Skeletal muscle tissue (tissue), 3 donors: ENCODE measurements at regions not wholly inside any gene's neighbourhood (a gene's known extent, or its start where the extent isn't known, plus 50 kb on each side); places are given as distances from the start of the nearest gene placed in this dataset.

Experiments
- H3K27ac ChIP-seq: one replicate; pipeline ENCODE4 v1.7.0; 2013; ENCODE audit warnings: mild to moderate bottlenecking, low read depth, low read length, inconsistent platforms
- H3K27me3 ChIP-seq, 3 donors: one replicate each; pipeline ENCODE4 v1.7.0; 2013; ENCODE audit warnings: low read length in 3 of 3; ENCODE audit not compliant: control insufficient read depth in 3 of 3, insufficient read depth in 3 of 3
- H3K36me3 ChIP-seq, 3 donors: one replicate each; pipeline ENCODE4 v1.7.0; 2013; ENCODE audit warnings: low read length in 3 of 3; ENCODE audit not compliant: control insufficient read depth in 3 of 3, insufficient read depth in 3 of 3
- H3K4me1 ChIP-seq, 3 donors: one replicate each; pipeline ENCODE4 v1.7.0; 2013; ENCODE audit warnings: low read length in 3 of 3, mild to moderate bottlenecking in 3 of 3; ENCODE audit not compliant: control insufficient read depth in 3 of 3, insufficient read depth in 3 of 3
- H3K4me3 ChIP-seq, 3 donors: one replicate each; pipeline ENCODE4 v1.7.0; 2013; ENCODE audit warnings: low read length in 3 of 3
- H3K9ac ChIP-seq, 3 donors: one replicate each; pipeline ENCODE4 v1.7.0; 2013; ENCODE audit warnings: low read length in 3 of 3, mild to moderate bottlenecking in 3 of 3, moderate library complexity in 2 of 3, low read depth in 1 of 3
- H3K9me3 ChIP-seq, 3 donors: one replicate each; pipeline ENCODE4 v1.7.0; 2013; ENCODE audit warnings: low read length in 3 of 3; ENCODE audit not compliant: control insufficient read depth in 3 of 3
- donor health status: Osteomylitis.

- Histone ChIP-seq H3K4me1 (no peaks in the 10 kb centered on the region), H3K27me3 (peaks cover 7 to 27% (median 17%) of the 10 kb centered on the region in 3 donors), H3K36me3 (no peaks in the 10 kb centered on the region), H3K9ac (no peak overlapping the region), H3K9me3 (no peaks in the 10 kb centered on the region), H3K4me3 (no peak overlapping the region), H3K27ac (no peak overlapping the region)
Measured at GRCh38 chr11:64499261-64500004, 56.3 kb upstream of the SLC22A11 start.

GRCh38 chr11:64500176-64501013, 55.3 kb upstream of the SLC22A11 start:
- peaks cover 0 to 5% (median 5%) of the 10 kb centered on the region in 3 donors for H3K9me3 ChIP-seq
- H3K27ac ChIP-seq = no peak overlapping the region
- H3K27me3 ChIP-seq = peaks cover 10 to 21% (median 17%) of the 10 kb centered on the region in 3 donors
- no peaks in the 10 kb centered on the region for H3K4me1 ChIP-seq
- no peaks in the 10 kb centered on the region for H3K36me3 ChIP-seq
- no peak overlapping the region for H3K4me3 ChIP-seq
- H3K9ac ChIP-seq = no peak overlapping the region

GRCh38 chr11:64501500-64502427, 54.0 kb upstream of the SLC22A11 start:
- Histone ChIP-seq H3K4me1 (no peaks in the 10 kb centered on the region), H3K27ac (no peak overlapping the region), H3K4me3 (no peak overlapping the region), H3K9ac (peak overlapping the region in 1 of 3 donors; percentile 16), H3K9me3 (peaks cover 0 to 5% (median 5%) of the 10 kb centered on the region in 3 donors), H3K27me3 (peaks cover 18 to 30% (median 23%) of the 10 kb centered on the region in 3 donors), H3K36me3 (no peaks in the 10 kb centered on the region)

DNA sequence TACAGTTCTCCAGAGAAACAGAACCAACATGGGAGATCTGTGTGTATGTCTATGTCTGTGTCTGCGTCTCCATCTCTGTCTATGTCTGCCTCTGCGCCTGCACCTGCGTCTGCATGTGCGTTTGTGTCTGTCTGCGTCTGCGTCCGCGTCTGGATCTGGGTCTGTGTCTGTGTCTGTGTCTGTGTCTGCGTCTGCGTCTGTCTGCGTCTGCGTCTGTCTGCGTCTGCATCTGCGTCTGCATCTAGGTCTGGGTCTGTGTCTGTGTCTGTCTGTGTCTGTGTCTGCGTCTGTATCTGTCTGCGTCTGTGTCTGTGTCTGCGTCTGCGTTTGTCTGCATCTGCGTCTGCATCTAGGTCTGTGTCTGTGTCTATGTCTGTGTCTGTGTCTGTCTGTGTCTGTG, 53.1 kb upstream of the SLC22A11 start:
- peaks cover 0 to 5% (median 5%) of the 10 kb centered on the region in 3 donors for H3K9me3 ChIP-seq
- H3K4me1 ChIP-seq = no peaks in the 10 kb centered on the region
- H3K36me3 ChIP-seq = no peaks in the 10 kb centered on the region
- H3K27ac ChIP-seq = no peak overlapping the region
- H3K4me3 ChIP-seq = no peak overlapping the region
- H3K9ac ChIP-seq = no peak overlapping the region
- peaks cover 18 to 31% (median 23%) of the 10 kb centered on the region in 3 donors for H3K27me3 ChIP-seq

- Histone ChIP-seq H3K9me3 (peaks cover 0 to 5% (median 5%) of the 10 kb centered on the region in 3 donors), H3K27ac (no peak overlapping the region), H3K27me3 (peaks cover 18 to 29% (median 26%) of the 10 kb centered on the region in 3 donors), H3K4me3 (no peak overlapping the region), H3K36me3 (no peaks in the 10 kb centered on the region), H3K9ac (no peak overlapping the region), H3K4me1 (no peaks in the 10 kb centered on the region)
Measured at GRCh38 chr11:64503186-64503753, 52.5 kb upstream of the SLC22A11 start.

GRCh38 chr11:64504999-64505398, 50.7 kb upstream of the SLC22A11 start:
- Histone ChIP-seq H3K27me3 (peaks cover 18 to 23% (median 21%) of the 10 kb centered on the region in 3 donors), H3K27ac (no peak overlapping the region), H3K4me3 (no peak overlapping the region), H3K36me3 (no peaks in the 10 kb centered on the region), H3K4me1 (no peaks in the 10 kb centered on the region), H3K9me3 (peaks cover 0 to 5% (median 5%) of the 10 kb centered on the region in 3 donors), H3K9ac (no peak overlapping the region)
